ENCODE measurements at regions not wholly inside any gene's neighbourhood (a gene's known extent, or its start where the extent isn't known, plus 50 kb on each side); places are given as distances from the start of the nearest gene placed in this dataset.

- intact Hi-C loops (cut with micrococcal nuclease) = loop anchor here (2.0 kb wide), 2 partner anchors 30 to 98 kb away; no protein-coding TSS in a partner anchor
Measured at GRCh38 chr9:95822583-95823431, 52.7 kb upstream of the ERCC6L2 start.

- intact Hi-C loops (cut with micrococcal nuclease) = loop anchor here (2.0 kb wide), 2 partner anchors 31 to 97 kb away; no protein-coding TSS in a partner anchor
Measured at GRCh38 chr9:95822015-95822414, 53.5 kb upstream of the ERCC6L2 start.

- intact Hi-C loops (cut with micrococcal nuclease) = no loop called here
Measured at GRCh38 chr9:95820074-95820473, 55.4 kb upstream of the ERCC6L2 start.

GRCh38 chr9:95819636-95820035 lies 55.9 kb upstream of the ERCC6L2 start:
- intact Hi-C loops (cut with micrococcal nuclease) = no loop called here

GRCh38 chr9:95817205-95817604 lies 58.3 kb upstream of the ERCC6L2 start:
- intact Hi-C loops (cut with micrococcal nuclease) = no loop called here

- intact Hi-C loops (cut with micrococcal nuclease) = no loop called here
Measured at GRCh38 chr9:95816716-95817115, 58.8 kb upstream of the ERCC6L2 start.

GRCh38 chr9:95815961-95816360 lies 59.5 kb upstream of the ERCC6L2 start:
- intact Hi-C loops (cut with micrococcal nuclease) = no loop called here

- intact Hi-C loops (cut with micrococcal nuclease) = no loop called here
Measured at GRCh38 chr9:95815133-95815532, 60.4 kb upstream of the ERCC6L2 start.

GRCh38 chr9:95813923-95814322 lies 61.6 kb upstream of the ERCC6L2 start:
- intact Hi-C loops (cut with micrococcal nuclease) = no loop called here

GRCh38 chr9:95810814-95811213 lies 64.7 kb upstream of the ERCC6L2 start:
- intact Hi-C loops (cut with micrococcal nuclease) = no loop called here

- intact Hi-C loops (cut with micrococcal nuclease) = no loop called here
Measured at GRCh38 chr9:95810133-95810532, 65.4 kb upstream of the ERCC6L2 start.

- intact Hi-C loops (cut with micrococcal nuclease) = no loop called here
Measured at GRCh38 chr9:95809686-95810085, 65.8 kb upstream of the ERCC6L2 start.

- intact Hi-C loops (cut with micrococcal nuclease) = no loop called here
Measured at GRCh38 chr9:95808011-95808410, 67.5 kb upstream of the ERCC6L2 start.

GRCh38 chr9:95807326-95807947 lies 68.1 kb upstream of the ERCC6L2 start:
- intact Hi-C loops (cut with micrococcal nuclease) = no loop called here

- intact Hi-C loops (cut with micrococcal nuclease) = no loop called here
Measured at GRCh38 chr9:95803197-95803596, 72.3 kb upstream of the ERCC6L2 start.

- intact Hi-C loops (cut with micrococcal nuclease) = no loop called here
Measured at GRCh38 chr9:95801797-95802196, 73.7 kb upstream of the ERCC6L2 start.

- intact Hi-C loops (cut with micrococcal nuclease) = no loop called here
Measured at GRCh38 chr9:95796029-95796428, 79.5 kb upstream of the ERCC6L2 start.

- intact Hi-C loops (cut with micrococcal nuclease) = no loop called here
Measured at GRCh38 chr9:95793924-95794828, 81.3 kb upstream of the ERCC6L2 start.

GRCh38 chr9:95791695-95792094 lies 83.8 kb upstream of the ERCC6L2 start:
- intact Hi-C loops (cut with micrococcal nuclease) = no loop called here

GRCh38 chr9:95791286-95791685 lies 84.2 kb upstream of the ERCC6L2 start:
- intact Hi-C loops (cut with micrococcal nuclease) = no loop called here

GRCh38 chr9:95788521-95788991 lies 86.9 kb upstream of the ERCC6L2 start:
- intact Hi-C loops (cut with micrococcal nuclease) = no loop called here

- intact Hi-C loops (cut with micrococcal nuclease) = no loop called here
Measured at GRCh38 chr9:95788021-95788420, 87.5 kb upstream of the ERCC6L2 start.

All from T-helper 2 cell treated with Interferon-gamma antibody and Interleukin-4, amounts not matched to agents 100 ng/mL and 5 ng/mL, for 36 hours (primary cell).